ENCODE measurements at regions not wholly inside any gene's neighbourhood (a gene's known extent, or its start where the extent isn't known, plus 50 kb on each side); places are given as distances from the start of the nearest gene placed in this dataset.
"Not testable (repeated sequence)": the region's sequence is repeated elsewhere in the genome, so short reads cannot be mapped to it uniquely, and the experiment has no call there.

GRCh38 chr18:34534642-34535041 lies 175.5 kb upstream of the DTNA start:
- not testable (repeated sequence) for TF ChIP-seq POLR2A (IDR thresholded peaks at IDR 0.05; ENCODE audit: low read depth, low read length); CEBPB (IDR thresholded peaks at IDR 0.05; ENCODE audit: low read depth, low read length); RFX5 (IDR thresholded peaks at IDR 0.05; ENCODE audit: low read depth, low read length); SMC3 (IDR thresholded peaks at IDR 0.05; ENCODE audit: low read depth, low read length); RAD21 (IDR thresholded peaks at IDR 0.05; ENCODE audit: low read length); MAZ (IDR thresholded peaks at IDR 0.05; ENCODE audit: borderline replicate concordance, low read depth, low read length); NFE2L2 (IDR thresholded peaks at IDR 0.05; ENCODE audit: low read depth, low read length)
- TF ChIP-seq, protein P1, sequence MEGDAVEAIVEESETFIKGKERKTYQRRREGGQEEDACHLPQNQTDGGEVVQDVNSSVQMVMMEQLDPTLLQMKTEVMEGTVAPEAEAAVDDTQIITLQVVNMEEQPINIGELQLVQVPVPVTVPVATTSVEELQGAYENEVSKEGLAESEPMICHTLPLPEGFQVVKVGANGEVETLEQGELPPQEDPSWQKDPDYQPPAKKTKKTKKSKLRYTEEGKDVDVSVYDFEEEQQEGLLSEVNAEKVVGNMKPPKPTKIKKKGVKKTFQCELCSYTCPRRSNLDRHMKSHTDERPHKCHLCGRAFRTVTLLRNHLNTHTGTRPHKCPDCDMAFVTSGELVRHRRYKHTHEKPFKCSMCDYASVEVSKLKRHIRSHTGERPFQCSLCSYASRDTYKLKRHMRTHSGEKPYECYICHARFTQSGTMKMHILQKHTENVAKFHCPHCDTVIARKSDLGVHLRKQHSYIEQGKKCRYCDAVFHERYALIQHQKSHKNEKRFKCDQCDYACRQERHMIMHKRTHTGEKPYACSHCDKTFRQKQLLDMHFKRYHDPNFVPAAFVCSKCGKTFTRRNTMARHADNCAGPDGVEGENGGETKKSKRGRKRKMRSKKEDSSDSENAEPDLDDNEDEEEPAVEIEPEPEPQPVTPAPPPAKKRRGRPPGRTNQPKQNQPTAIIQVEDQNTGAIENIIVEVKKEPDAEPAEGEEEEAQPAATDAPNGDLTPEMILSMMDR (conservative IDR thresholded peaks at IDR 0.05; ENCODE audit: low read depth, low read length) = not testable (repeated sequence)
